HCT116 (cell line): ENCODE measurements at regions not wholly inside any gene's neighbourhood (a gene's known extent, or its start where the extent isn't known, plus 50 kb on each side); places are given as distances from the start of the nearest gene placed in this dataset.

Experiments used
- ATAC-seq: fragments of 200-7000 bp; cut with Tn5 transposase; 2 replicates; pipeline ENCODE4 v1.9.1; 2020; ENCODE audit warnings: mild to moderate bottlenecking, moderate library complexity
- BruUV-seq: library from RNA; stranded (reverse); fragments of 400-500 nt; replicated peaks from 2 replicates; lab custom pipeline; 2021; lab: Mats Ljungman, UMichigan
- CTCF ChIA-PET: fragments of 300-600 bp; sonication (Branson Sonifier 250); formaldehyde crosslinking; loops from one replicate; lab custom pipeline; 2021; ENCODE audit warnings: antibody characterized with exemption; lab: Charles Lee
- POLR2A ChIA-PET: fragments of 300-600, 350-600 bp; sonication (Branson Sonifier 250); formaldehyde crosslinking; loops from one replicate; lab custom pipeline; 2021; ENCODE audit warnings: antibody characterized with exemption; lab: Charles Lee
- RAD21 ChIA-PET, 2 experiments: fragments of 300-600 bp; sonication (Branson Sonifier 250); formaldehyde crosslinking; loops; one replicate each; lab custom pipeline; 2023; ENCODE audit warnings: low total read pairs in 2 of 2; ENCODE audit not compliant: uncharacterized antibody in 2 of 2, unreplicated experiment in 2 of 2, low non-redundant PET in 1 of 2; lab: Charles Lee
- DNase-seq: peaks from one replicate; pipeline ENCODE4 v3.0.0-alpha.2; 2010; ENCODE audit warnings: low read depth, low spot score
- H2AFZ ChIP-seq: fragments of 200-600 bp; shearing (Covaris generic), sonication (generic); 2 replicates; pipeline ENCODE4 v1.6.1; 2017; ENCODE audit warnings: low read depth, mixed run types, mixed read lengths, antibody characterized with exemption, low read length; ENCODE audit not compliant: poor library complexity, severe bottlenecking
- H3K27ac ChIP-seq: 2 replicates; pipeline ENCODE4 v1.5.1; 2012; ENCODE audit warnings: low read depth, low read length
- H3K27me3 ChIP-seq: fragments of 200-600 bp; sonication (generic); 2 replicates; pipeline ENCODE4 v1.6.1; 2016; ENCODE audit warnings: mixed run types, low read length, mixed read lengths; ENCODE audit not compliant: insufficient read depth
- H3K36me3 ChIP-seq, 2 experiments: fragments of 200-500 bp in 1 of 2; fragments of 200-600 bp in 1 of 2; sonication (Bioruptor generic) in 1 of 2; sonication (generic) in 1 of 2; 2 replicates each; pipeline versions ENCODE4 v1.5.1 to v1.6.1; 2014 to 2016; ENCODE audit warnings: low read length in 2 of 2, inconsistent platforms in 1 of 2, mixed read lengths in 1 of 2, mixed run types in 1 of 2; ENCODE audit not compliant: insufficient read depth in 2 of 2, control insufficient read depth in 1 of 2
- H3K4me1 ChIP-seq, 2 experiments: fragments of 200-600 bp in 1 of 2; sonication (generic) in 1 of 2; 2 replicates each; pipeline versions ENCODE4 v1.5.1 to v1.6.1; 2012 to 2017; ENCODE audit warnings: low read length in 2 of 2, inconsistent platforms in 1 of 2, mild to moderate bottlenecking in 1 of 2, mixed read lengths in 1 of 2, mixed run types in 1 of 2, moderate library complexity in 1 of 2; ENCODE audit not compliant: insufficient read depth in 2 of 2, control insufficient read depth in 1 of 2
- H3K4me2 ChIP-seq: fragments of 200-600 bp; sonication (generic); 2 replicates; pipeline ENCODE4 v1.6.1; 2017; ENCODE audit warnings: mixed run types, low read length, mixed read lengths
- H3K4me3 ChIP-seq, 2 experiments: fragments of 200-600 bp in 1 of 2; sonication (generic) in 1 of 2; replicated peaks in 1 of 2; 2 replicates each; pipeline ENCODE4 v1.5.1; 2011 to 2016; ENCODE audit warnings: low read length in 2 of 2, control low read depth in 1 of 2, low read depth in 1 of 2, mild to moderate bottlenecking in 1 of 2, mixed read lengths in 1 of 2, mixed run types in 1 of 2
- H3K79me2 ChIP-seq: fragments of 200-600 bp; sonication (generic); 2 replicates; pipeline ENCODE4 v1.6.1; 2017; ENCODE audit warnings: mild to moderate bottlenecking, mixed run types, low read length, moderate library complexity, mixed read lengths; ENCODE audit not compliant: insufficient read depth
- H3K9ac ChIP-seq: fragments of 200-600 bp; sonication (generic); 2 replicates; pipeline ENCODE4 v1.6.1; 2016; ENCODE audit warnings: low read length, mixed read lengths
- H3K9me2 ChIP-seq: fragments of 200-600 bp; sonication (generic), shearing (Covaris generic); 2 replicates; pipeline ENCODE4 v1.6.1; 2017; ENCODE audit warnings: mixed run types, mild to moderate bottlenecking, moderate library complexity; ENCODE audit not compliant: insufficient read depth
- H3K9me3 ChIP-seq, 2 experiments: fragments of 200-500 bp in 1 of 2; fragments of 200-600 bp in 1 of 2; sonication (Bioruptor generic) in 1 of 2; sonication (generic) in 1 of 2; 2 replicates each; pipeline ENCODE4 v1.6.1; 2014 to 2017; ENCODE audit warnings: low read length in 2 of 2, mixed read lengths in 2 of 2, inconsistent platforms in 1 of 2, low read depth in 1 of 2, mild to moderate bottlenecking in 1 of 2, mixed run types in 1 of 2, moderate library complexity in 1 of 2; ENCODE audit not compliant: control insufficient read depth in 1 of 2, insufficient read depth in 1 of 2
- H4K20me1 ChIP-seq: fragments of 200-600 bp; sonication (generic), shearing (Covaris generic); 2 replicates; pipeline ENCODE4 v1.6.1; 2017; ENCODE audit warnings: mixed run types, mild to moderate bottlenecking, moderate library complexity; ENCODE audit not compliant: insufficient read depth
- CBX3 ChIP-seq: IDR thresholded peaks from 2 replicates; pipeline ENCODE4 v1.6.1; 2012; ENCODE audit warnings: low read depth
- ELF1 ChIP-seq: IDR thresholded peaks from 2 replicates; pipeline ENCODE4 v1.6.1; 2012; ENCODE audit warnings: low read depth, borderline replicate concordance
- EZH2 ChIP-seq: fragments of 200-600 bp; sonication (generic); IDR thresholded peaks from 2 replicates; pipeline ENCODE4 v1.6.1; 2017; ENCODE audit warnings: antibody characterized with exemption, mixed run types
- FOSL1 ChIP-seq: IDR thresholded peaks from 2 replicates; pipeline ENCODE4 v1.6.1; 2012; ENCODE audit warnings: low read depth
- JUND ChIP-seq: IDR thresholded peaks from 2 replicates; pipeline ENCODE4 v1.6.1; 2012
- POLR2A ChIP-seq: IDR thresholded peaks from 2 replicates; pipeline ENCODE4 v1.7.0; 2011; ENCODE audit warnings: borderline replicate concordance; ENCODE audit not compliant: insufficient read depth, insufficient read length; ENCODE audit errors: extremely low read depth
- POLR2AphosphoS5 ChIP-seq: IDR thresholded peaks from 2 replicates; pipeline ENCODE4 v1.6.1; 2011; ENCODE audit warnings: mild to moderate bottlenecking, low read depth, low read length, moderate library complexity
- RAD21 ChIP-seq: IDR thresholded peaks from 2 replicates; pipeline ENCODE4 v1.6.1; 2012; ENCODE audit warnings: low read depth, mild to moderate bottlenecking
- SIN3A ChIP-seq: IDR thresholded peaks from 2 replicates; pipeline ENCODE4 v1.6.1; 2012; ENCODE audit warnings: low read depth
- SP1 ChIP-seq: IDR thresholded peaks from 2 replicates; pipeline ENCODE4 v1.6.1; 2012; ENCODE audit warnings: low read depth
- SRF ChIP-seq: IDR thresholded peaks from 2 replicates; pipeline ENCODE4 v1.6.1; 2012; ENCODE audit warnings: low read depth
- TCF7L2 ChIP-seq: IDR thresholded peaks from 2 replicates; pipeline ENCODE4 v1.7.0; 2011; ENCODE audit warnings: borderline replicate concordance, inconsistent platforms; ENCODE audit not compliant: insufficient read depth, insufficient read length; ENCODE audit errors: extremely low read depth
- ZFX ChIP-seq: fragments of 450-650 bp; IDR thresholded peaks from 2 replicates; pipeline ENCODE4 v1.6.1; 2017
- ZNF274 ChIP-seq: fragments of 200-500 bp; sonication (Bioruptor generic); IDR thresholded peaks from 2 replicates; pipeline ENCODE4 v1.6.1; 2014; ENCODE audit warnings: mild to moderate bottlenecking, low read depth, low read length, inconsistent platforms
- intact Hi-C: fragments of 100-400 bp; cut with micrococcal nuclease; formaldehyde crosslinking; loops from 2 replicates; pipeline ENCODE4 v1.10.0; 2022
- TF ChIP-seq, protein P1 (sequence below): IDR thresholded peaks from 2 replicates; pipeline ENCODE4 v1.6.1; 2012; ENCODE audit warnings: low read depth
- TF ChIP-seq, protein P2 (sequence below): IDR thresholded peaks from 2 replicates; pipeline ENCODE4 v1.6.1; 2012
- TF ChIP-seq, protein P3 (sequence below), 3 experiments: fragments of 200-600 bp in 1 of 3; sonication (generic) in 1 of 3; IDR thresholded peaks in 2 of 3; conservative IDR thresholded peaks in 1 of 3; 2 replicates each; pipeline ENCODE4 v1.5.1; 2012 to 2017; ENCODE audit warnings: low read depth in 2 of 3, low read length in 2 of 3, antibody characterized with exemption in 1 of 3, borderline replicate concordance in 1 of 3, control low read depth in 1 of 3, mild to moderate bottlenecking in 1 of 3, mixed read lengths in 1 of 3, mixed run types in 1 of 3, moderate library complexity in 1 of 3; ENCODE audit not compliant: insufficient read depth in 1 of 3
- TF ChIP-seq, protein P4 (sequence below): IDR thresholded peaks from 2 replicates; pipeline ENCODE4 v1.6.1; 2012

DNA sequence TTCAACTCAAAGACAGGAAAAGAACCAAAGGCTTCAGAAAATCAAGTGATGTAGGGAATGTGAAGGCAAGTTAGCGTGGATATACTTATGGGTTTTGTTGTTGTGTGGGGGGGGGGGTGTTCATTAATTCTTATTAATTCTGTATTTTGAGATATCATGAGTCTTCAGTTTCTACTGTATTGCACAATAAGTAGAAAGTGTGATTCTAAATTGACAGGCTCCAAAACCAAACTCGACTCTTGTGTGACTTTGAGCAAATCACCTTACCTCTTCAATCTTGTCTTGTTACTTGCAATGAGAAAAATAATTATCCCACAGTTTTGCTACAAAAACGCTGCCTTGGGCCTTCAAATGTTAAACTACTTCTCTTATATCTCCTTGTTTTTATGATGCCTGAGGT is 453.9 kb upstream of the GOT2 start (continued):
- TF ChIP-seq TCF7L2 (no peak), POLR2AphosphoS5 (no peak)

DNA sequence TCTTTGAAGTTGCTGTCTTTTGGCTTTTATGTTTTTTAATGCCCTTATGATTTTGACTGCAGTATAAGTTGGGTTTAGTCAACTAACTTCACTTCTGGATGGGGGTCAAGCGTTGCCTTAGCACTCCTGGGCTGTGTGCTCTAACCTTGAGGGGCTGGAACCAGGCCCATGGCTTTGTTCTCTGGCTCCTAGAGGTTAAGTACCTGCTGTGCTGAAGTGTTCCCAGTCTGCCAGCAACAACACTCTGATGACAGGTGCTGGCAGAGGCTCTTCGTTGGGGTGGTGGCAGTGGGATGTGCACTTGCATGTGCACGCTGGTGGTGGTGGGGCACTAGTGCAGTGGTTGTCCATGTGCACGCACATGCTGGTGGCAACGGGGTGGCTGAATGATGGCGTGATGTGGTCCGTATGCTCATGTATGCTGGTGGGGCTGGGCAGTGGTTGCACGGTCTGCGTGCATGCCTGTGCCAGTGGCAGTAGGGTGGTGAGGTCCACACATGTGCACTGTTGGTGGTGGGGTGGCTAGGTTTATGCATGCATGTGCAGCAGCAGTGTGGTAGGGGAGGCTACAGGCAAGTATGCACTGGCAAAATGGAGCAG is 447.8 kb upstream of the GOT2 start:
- Histone ChIP-seq H3K4me1 (no peaks in the 10 kb centered on the region), H3K27ac (no peak overlapping the region), H3K4me3 (no peak overlapping the region), H3K9me2 (no peaks in the 10 kb centered on the region), H2AFZ (no peak overlapping the region), H4K20me1 (no peaks in the 10 kb centered on the region), H3K36me3 (no peaks in the 10 kb centered on the region), H3K4me2 (no peak overlapping the region), H3K9ac (no peak overlapping the region), H3K9me3 (peaks cover 3 to 11% of the 10 kb centered on the region in 2 experiments; a peak in 3 of 4 replicates), H3K79me2 (no peaks in the 10 kb centered on the region), H3K27me3 (no peaks in the 10 kb centered on the region)
- no peak for ATAC-seq
- TF ChIP-seq ELF1: no peak
- TF ChIP-seq RAD21: no peak
- no peak for TF ChIP-seq SP1
- TF ChIP-seq CBX3: no peak
- no peak for TF ChIP-seq FOSL1
- no peak for TF ChIP-seq ZNF274
- TF ChIP-seq EZH2: no peak
- TF ChIP-seq SIN3A: no peak
- TF ChIP-seq, protein P1, sequence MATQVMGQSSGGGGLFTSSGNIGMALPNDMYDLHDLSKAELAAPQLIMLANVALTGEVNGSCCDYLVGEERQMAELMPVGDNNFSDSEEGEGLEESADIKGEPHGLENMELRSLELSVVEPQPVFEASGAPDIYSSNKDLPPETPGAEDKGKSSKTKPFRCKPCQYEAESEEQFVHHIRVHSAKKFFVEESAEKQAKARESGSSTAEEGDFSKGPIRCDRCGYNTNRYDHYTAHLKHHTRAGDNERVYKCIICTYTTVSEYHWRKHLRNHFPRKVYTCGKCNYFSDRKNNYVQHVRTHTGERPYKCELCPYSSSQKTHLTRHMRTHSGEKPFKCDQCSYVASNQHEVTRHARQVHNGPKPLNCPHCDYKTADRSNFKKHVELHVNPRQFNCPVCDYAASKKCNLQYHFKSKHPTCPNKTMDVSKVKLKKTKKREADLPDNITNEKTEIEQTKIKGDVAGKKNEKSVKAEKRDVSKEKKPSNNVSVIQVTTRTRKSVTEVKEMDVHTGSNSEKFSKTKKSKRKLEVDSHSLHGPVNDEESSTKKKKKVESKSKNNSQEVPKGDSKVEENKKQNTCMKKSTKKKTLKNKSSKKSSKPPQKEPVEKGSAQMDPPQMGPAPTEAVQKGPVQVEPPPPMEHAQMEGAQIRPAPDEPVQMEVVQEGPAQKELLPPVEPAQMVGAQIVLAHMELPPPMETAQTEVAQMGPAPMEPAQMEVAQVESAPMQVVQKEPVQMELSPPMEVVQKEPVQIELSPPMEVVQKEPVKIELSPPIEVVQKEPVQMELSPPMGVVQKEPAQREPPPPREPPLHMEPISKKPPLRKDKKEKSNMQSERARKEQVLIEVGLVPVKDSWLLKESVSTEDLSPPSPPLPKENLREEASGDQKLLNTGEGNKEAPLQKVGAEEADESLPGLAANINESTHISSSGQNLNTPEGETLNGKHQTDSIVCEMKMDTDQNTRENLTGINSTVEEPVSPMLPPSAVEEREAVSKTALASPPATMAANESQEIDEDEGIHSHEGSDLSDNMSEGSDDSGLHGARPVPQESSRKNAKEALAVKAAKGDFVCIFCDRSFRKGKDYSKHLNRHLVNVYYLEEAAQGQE: no peak
- TF ChIP-seq ZFX: no peak
- TF ChIP-seq, protein P2, sequence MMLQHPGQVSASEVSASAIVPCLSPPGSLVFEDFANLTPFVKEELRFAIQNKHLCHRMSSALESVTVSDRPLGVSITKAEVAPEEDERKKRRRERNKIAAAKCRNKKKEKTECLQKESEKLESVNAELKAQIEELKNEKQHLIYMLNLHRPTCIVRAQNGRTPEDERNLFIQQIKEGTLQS: no peak
- TF ChIP-seq, protein P3, sequence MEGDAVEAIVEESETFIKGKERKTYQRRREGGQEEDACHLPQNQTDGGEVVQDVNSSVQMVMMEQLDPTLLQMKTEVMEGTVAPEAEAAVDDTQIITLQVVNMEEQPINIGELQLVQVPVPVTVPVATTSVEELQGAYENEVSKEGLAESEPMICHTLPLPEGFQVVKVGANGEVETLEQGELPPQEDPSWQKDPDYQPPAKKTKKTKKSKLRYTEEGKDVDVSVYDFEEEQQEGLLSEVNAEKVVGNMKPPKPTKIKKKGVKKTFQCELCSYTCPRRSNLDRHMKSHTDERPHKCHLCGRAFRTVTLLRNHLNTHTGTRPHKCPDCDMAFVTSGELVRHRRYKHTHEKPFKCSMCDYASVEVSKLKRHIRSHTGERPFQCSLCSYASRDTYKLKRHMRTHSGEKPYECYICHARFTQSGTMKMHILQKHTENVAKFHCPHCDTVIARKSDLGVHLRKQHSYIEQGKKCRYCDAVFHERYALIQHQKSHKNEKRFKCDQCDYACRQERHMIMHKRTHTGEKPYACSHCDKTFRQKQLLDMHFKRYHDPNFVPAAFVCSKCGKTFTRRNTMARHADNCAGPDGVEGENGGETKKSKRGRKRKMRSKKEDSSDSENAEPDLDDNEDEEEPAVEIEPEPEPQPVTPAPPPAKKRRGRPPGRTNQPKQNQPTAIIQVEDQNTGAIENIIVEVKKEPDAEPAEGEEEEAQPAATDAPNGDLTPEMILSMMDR (IDR thresholded peaks at IDR 0.05 in 2 of 3, conservative IDR thresholded peaks at IDR 0.05 in 1 of 3; ENCODE audit: borderline replicate concordance in 1 of 3, insufficient read depth in 1 of 3, low read depth in 2 of 3, low read length in 2 of 3): no peak
- no peak for TF ChIP-seq JUND
- TF ChIP-seq POLR2A: no peak
- TF ChIP-seq, protein P4, sequence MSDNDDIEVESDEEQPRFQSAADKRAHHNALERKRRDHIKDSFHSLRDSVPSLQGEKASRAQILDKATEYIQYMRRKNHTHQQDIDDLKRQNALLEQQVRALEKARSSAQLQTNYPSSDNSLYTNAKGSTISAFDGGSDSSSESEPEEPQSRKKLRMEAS: no peak
- no peak for TF ChIP-seq SRF
- ChIA-PET RAD21 (no interaction called here), CTCF (no interaction called here), POLR2A (no interaction called here)
- intact Hi-C loops: no loop called here
- BruUV-seq: no TSS peak
- no peak for DNase-seq
